Pancreas (tissue), 10 donors: ENCODE measurements at regions not wholly inside any gene's neighbourhood (a gene's known extent, or its start where the extent isn't known, plus 50 kb on each side); places are given as distances from the start of the nearest gene placed in this dataset.
"Not testable (repeated sequence)": the region's sequence is repeated elsewhere in the genome, so short reads cannot be mapped to it uniquely, and the experiment has no call there.

Experiments
- ATAC-seq, 4 donors: fragments of 200-7000 bp; cut with Tn5 transposase; one replicate each; pipeline versions ENCODE4 v1.8.0 to v1.9.1; 2020; ENCODE audit warnings: mild to moderate bottlenecking in 4 of 4, moderate library complexity in 4 of 4
- DNase-seq, 6 donors: peaks; one replicate each; pipeline ENCODE4 v3.0.0-alpha.2; 2020
- FAIRE-seq: peaks from 2 replicates; lab custom pipeline; 2012; peaks lifted over from hg19 to GRCh38; lab: Jason Lieb, UNC
- H3K27ac ChIP-seq, 4 donors: fragments of 200-600 bp; sonication (generic); 1 replicate in 3 of 4; 2 replicates in 1 of 4; pipeline versions ENCODE4 v1.5.0 to v1.8.0; 2020
- H3K27me3 ChIP-seq, 4 donors: fragments of 200-600 bp; one replicate each; pipeline ENCODE4 v1.8.0; 2021
- H3K36me3 ChIP-seq, 3 donors: fragments of 200-600 bp; sonication (generic) in 1 of 3; one replicate each; pipeline versions ENCODE4 v1.5.0 to v1.8.0; 2020 to 2021
- H3K4me1 ChIP-seq, 3 donors: fragments of 200-600 bp; one replicate each; pipeline ENCODE4 v1.8.0; 2021
- H3K4me3 ChIP-seq, 4 donors: fragments of 200-600 bp; sonication (generic) in 2 of 4; one replicate each; pipeline versions ENCODE4 v1.5.0 to v1.8.0; 2020 to 2021
- H3K9me3 ChIP-seq, 4 donors: fragments of 200-600 bp; one replicate each; pipeline ENCODE4 v1.8.0; 2021
- WGBS, 2 donors: extraction: QIAGEN DNeasy Blood & Tissue Kit; methylation state at CpG; one replicate each; pipeline ENCODE4 v1.1.7; 2013; 5-methylcytosine and 5-hydroxymethylcytosine counted together
- intact Hi-C, 3 donors: fragments of 100-400 bp; cut with DNase I; formaldehyde crosslinking; loops; one replicate each; pipeline versions ENCODE4 v1.11.1 to v1.14.2; 2022
- TF ChIP-seq, protein P1 (sequence below), 4 donors: fragments of 200-600 bp; sonication (generic) in 3 of 4; IDR thresholded peaks; one replicate each; pipeline versions ENCODE4 v1.5.0 to v1.8.0; 2021; ENCODE audit warnings: antibody characterized with exemption in 4 of 4
- donor health status: healthy with polysubstance abuse.
- donor health status: DM: no; HTN: no; CAD: no; lungs with moderate emphysema.
- donor health status: DM: no; HTN: no; CAD: no.
- donor health status: control.
- donor health status: control.
- donor health status: Bipolar disorder and iron deficiency.
- donor health status: DM: yes; HTN: yes; CAD: no.
- donor health status: DM: no; HTN: no; CAD: no.
- donor health status: DM: no; HTN: no; CAD: no.
- donor health status: DM: yes; HTN: yes; CAD: no.

DNA sequence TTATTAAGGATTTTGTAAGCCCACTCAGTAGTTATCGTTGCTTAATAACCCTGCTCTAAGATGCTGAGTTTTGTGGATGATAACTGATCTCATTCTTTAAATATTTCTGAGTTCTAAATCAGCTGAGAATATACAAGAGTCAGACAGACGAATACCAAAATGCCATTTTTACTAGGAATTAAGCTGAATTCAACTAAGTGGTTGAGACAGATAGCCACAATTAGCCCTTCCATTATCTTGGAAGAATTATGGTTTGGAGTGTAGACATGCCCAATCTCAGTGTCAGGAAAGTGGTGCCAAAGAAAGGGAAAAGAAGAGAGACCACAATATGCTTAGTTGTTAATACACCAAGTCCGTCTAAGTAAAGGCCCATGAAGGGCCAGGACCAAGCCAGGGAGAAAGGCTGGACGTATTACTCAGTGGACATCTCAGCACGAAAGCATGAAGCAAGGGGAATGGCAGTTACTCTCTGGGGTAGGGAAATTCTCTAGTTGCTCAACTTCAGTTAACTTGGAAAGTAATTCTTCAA lies 58.6 kb downstream of the KCNA5 start:
- no peaks in the 10 kb centered on the region for H3K9me3 ChIP-seq
- intact Hi-C loops: no loop called here
- no peaks in the 10 kb centered on the region for H3K36me3 ChIP-seq
- WGBS, 2 donors: 73 to 74% methylated on average over 5 of the region's 5 CpGs
- ATAC-seq (no peak), DNase-seq (no peak), FAIRE-seq (no peak)
- no peaks in the 10 kb centered on the region for H3K27me3 ChIP-seq
- TF ChIP-seq, protein P1, sequence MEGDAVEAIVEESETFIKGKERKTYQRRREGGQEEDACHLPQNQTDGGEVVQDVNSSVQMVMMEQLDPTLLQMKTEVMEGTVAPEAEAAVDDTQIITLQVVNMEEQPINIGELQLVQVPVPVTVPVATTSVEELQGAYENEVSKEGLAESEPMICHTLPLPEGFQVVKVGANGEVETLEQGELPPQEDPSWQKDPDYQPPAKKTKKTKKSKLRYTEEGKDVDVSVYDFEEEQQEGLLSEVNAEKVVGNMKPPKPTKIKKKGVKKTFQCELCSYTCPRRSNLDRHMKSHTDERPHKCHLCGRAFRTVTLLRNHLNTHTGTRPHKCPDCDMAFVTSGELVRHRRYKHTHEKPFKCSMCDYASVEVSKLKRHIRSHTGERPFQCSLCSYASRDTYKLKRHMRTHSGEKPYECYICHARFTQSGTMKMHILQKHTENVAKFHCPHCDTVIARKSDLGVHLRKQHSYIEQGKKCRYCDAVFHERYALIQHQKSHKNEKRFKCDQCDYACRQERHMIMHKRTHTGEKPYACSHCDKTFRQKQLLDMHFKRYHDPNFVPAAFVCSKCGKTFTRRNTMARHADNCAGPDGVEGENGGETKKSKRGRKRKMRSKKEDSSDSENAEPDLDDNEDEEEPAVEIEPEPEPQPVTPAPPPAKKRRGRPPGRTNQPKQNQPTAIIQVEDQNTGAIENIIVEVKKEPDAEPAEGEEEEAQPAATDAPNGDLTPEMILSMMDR (IDR thresholded peaks at IDR 0.05): no peak
- no peak overlapping the region for H3K27ac ChIP-seq
- no peak overlapping the region for H3K4me3 ChIP-seq
- H3K4me1 ChIP-seq: no peaks in the 10 kb centered on the region

DNA sequence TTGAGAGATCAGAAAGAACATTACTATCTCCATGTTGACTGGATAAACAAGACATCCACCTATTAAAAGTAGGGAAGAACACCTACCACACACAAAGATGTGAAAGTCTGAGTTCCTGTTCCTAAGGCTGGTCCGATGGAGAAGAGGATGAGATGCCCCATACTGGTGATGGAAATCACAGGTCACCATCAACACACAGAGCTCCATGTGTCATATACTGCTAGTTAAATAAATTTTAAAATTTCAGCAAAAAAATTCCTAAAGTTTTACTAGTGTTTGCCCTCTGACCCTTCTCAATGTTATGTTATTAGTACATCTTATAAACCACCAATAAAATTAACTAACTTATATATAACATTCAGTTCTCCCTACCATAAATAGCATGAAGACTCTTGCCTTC lies 59.1 kb downstream of the KCNA5 start:
- H3K27ac ChIP-seq: no peak overlapping the region
- no peak overlapping the region for H3K4me3 ChIP-seq
- H3K27me3 ChIP-seq: no peaks in the 10 kb centered on the region
- H3K4me1 ChIP-seq: no peaks in the 10 kb centered on the region
- TF ChIP-seq, protein P1 (IDR thresholded peaks at IDR 0.05): no peak
- no peak for FAIRE-seq
- WGBS, 2 donors: 77 to 89% methylated on average over 1 of the region's 1 CpG
- intact Hi-C loops: no loop called here
- no peak for DNase-seq
- H3K9me3 ChIP-seq: no peaks in the 10 kb centered on the region
- no peak for ATAC-seq
- H3K36me3 ChIP-seq: no peaks in the 10 kb centered on the region

DNA sequence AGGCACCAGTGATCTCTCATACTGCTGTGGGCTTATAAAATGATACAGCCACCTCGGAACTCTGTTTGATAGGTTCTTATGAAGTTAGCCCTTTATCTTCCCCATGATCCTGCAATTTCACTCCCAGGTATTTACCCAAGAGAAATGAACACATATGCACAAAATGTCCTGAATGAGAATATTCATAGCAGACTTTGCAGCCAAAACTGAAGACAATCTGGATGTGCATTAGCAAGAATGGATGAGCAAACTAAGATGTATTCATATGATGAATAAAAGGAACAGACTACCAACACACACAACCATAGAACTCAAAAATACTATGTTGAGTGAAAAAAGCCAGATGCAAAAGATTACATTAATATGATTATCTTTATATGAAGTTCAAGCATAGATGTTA lies 66.7 kb downstream of the KCNA5 start:
- no peaks in the 10 kb centered on the region for H3K9me3 ChIP-seq
- WGBS, 2 donors: 76 to 79% methylated on average over 1 of the region's 1 CpG
- TF ChIP-seq, protein P1 (IDR thresholded peaks at IDR 0.05): no peak
- no peaks in the 10 kb centered on the region for H3K27me3 ChIP-seq
- H3K4me3 ChIP-seq: no peak overlapping the region
- no peaks in the 10 kb centered on the region for H3K4me1 ChIP-seq
- intact Hi-C loops: no loop called here
- no peak overlapping the region for H3K27ac ChIP-seq
- ATAC-seq (no peak), FAIRE-seq (no peak), DNase-seq (no peak)
- H3K36me3 ChIP-seq: no peaks in the 10 kb centered on the region

DNA sequence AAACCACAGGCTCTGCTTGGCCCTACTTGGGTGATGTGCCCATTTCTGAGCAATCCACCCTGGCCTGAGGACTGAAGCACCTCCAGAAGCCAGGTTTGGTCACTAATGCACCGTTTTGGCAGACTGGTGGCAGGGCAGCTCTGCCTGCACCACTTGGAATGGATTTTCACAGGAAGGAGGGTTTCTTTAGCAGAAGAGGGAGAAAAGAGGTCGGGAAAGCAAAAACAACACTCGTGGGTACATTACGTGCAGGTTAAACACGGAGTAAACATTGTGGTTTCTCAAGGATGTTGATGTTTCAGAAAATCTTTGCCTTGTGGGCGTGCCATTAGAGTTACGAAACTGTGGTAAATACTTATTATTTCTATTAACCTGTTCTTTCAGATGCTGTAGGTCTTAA lies 70.8 kb downstream of the KCNA5 start:
- Histone ChIP-seq H3K27ac (no peak overlapping the region), H3K36me3 (no peaks in the 10 kb centered on the region), H3K9me3 (no peaks in the 10 kb centered on the region), H3K27me3 (no peaks in the 10 kb centered on the region), H3K4me3 (no peak overlapping the region), H3K4me1 (no peaks in the 10 kb centered on the region)
- no peak for DNase-seq
- intact Hi-C loops: no loop called here
- no peak for FAIRE-seq
- no peak for ATAC-seq
- 37 to 52% methylated on average over 7 of the region's 7 CpGs for WGBS, 2 donors
- TF ChIP-seq, protein P1 (IDR thresholded peaks at IDR 0.05): no peak

DNA sequence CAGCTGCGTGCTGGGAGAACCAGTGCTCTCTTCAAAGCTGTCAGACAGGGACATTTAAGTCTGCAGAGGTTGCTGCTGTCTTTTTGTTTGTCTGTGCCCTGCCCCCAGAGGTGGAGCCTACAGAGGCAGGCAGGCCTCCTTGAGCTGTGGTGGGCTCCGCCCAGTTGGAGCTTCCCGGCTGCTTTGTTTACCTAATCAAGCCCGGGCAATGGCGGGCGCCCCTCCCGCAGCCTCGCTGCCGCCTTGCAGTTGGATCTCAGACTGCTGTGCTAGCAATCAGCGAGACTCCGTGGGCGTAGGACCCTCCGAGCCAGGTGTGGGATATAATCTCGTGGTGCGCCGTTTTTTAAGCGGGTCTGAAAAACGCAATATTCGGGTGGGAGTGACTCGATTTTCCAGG lies 78.1 kb downstream of the KCNA5 start:
- H3K27me3 ChIP-seq, H3K27ac ChIP-seq, intact Hi-C loops, DNase-seq, FAIRE-seq, H3K4me3 ChIP-seq, H3K36me3 ChIP-seq, ATAC-seq, H3K9me3 ChIP-seq, H3K4me1 ChIP-seq: not testable (repeated sequence)
- WGBS, 2 donors: 33% methylated on average over 12 of the region's 20 CpGs; no CpG with 5 or more reads in 1 of the 2 donors

DNA sequence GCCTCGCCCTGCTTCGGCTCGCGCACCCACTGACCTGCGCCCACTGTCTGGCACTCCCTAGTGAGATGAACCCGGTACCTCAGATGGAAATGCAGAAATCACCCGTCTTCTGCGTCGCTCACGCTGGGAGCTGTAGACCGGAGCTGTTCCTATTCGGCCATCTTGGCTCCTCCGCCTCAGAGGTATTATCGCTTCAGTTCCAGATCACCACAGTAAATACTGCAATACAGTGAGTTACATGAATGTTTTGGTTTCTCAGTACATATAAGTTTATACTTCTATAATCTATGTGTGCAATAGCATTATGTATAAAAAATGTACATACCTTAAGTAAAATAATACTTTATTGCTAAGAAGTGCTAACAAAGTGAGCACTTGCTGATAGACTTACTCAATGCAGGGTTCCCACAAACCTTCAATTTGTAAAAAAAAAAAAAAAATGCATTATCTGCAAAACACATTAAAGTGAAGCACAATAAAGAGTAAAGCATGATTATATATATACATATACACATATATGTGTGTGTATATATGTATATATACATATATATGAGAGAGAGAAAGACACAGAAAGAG lies 78.7 kb downstream of the KCNA5 start:
- H3K27ac ChIP-seq, ATAC-seq, DNase-seq, H3K36me3 ChIP-seq, H3K27me3 ChIP-seq, FAIRE-seq, H3K4me3 ChIP-seq, H3K9me3 ChIP-seq, H3K4me1 ChIP-seq, intact Hi-C loops: not testable (repeated sequence)
- WGBS, 2 donors: 95% methylated on average over 7 to 8 of the region's 14 CpGs
